Hematopoietic multipotent progenitor cell treated with erythropoietin and hydrocortisone succinate and interleukin-3 and kit ligand, for 15 days (in vitro differentiated cells): ENCODE measurements at regions not wholly inside any gene's neighbourhood (a gene's known extent, or its start where the extent isn't known, plus 50 kb on each side); places are given as distances from the start of the nearest gene placed in this dataset.
"Not testable (repeated sequence)": the region's sequence is repeated elsewhere in the genome, so short reads cannot be mapped to it uniquely, and the experiment has no call there.

Experiments
- DNase-seq: peaks from one replicate; pipeline ENCODE4 v3.0.0-alpha.2; 2015; ENCODE audit warnings: low spot score

GRCh38 chr19:28560786-28561185, 652.2 kb downstream of the UQCRFS1 start:
- DNase-seq: no peak

GRCh38 chr19:28558783-28559182, 654.2 kb downstream of the UQCRFS1 start:
- no peak for DNase-seq

DNA sequence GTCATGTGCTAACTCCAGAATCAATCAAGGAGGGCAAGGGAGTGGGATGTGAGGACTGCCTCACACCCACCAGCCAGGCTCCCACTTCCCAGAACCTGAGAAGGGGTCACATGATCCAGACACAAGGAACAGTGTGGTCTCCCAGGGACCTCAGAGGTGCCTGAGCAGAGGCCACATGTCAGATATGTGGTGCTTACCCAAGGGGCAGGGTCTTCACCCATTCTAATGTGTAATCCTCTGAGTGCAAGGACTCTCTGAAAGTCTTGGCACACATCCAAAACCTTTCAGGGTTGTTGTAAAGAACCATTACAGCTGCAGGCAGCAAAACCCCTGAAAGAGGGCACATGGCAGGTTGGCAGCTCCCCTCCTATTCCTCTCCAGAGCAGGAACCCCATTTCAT, 656.6 kb downstream of the UQCRFS1 start:
- DNase-seq: no peak

- DNase-seq: no peak
Measured at GRCh38 chr19:28555317-28555716, 657.6 kb downstream of the UQCRFS1 start.

GRCh38 chr19:28554321-28555091, 658.4 kb downstream of the UQCRFS1 start:
- no peak for DNase-seq

GRCh38 chr19:28553764-28554163, 659.2 kb downstream of the UQCRFS1 start:
- DNase-seq: no peak

- DNase-seq: no peak
Measured at GRCh38 chr19:28553005-28553404, 659.9 kb downstream of the UQCRFS1 start.

DNA sequence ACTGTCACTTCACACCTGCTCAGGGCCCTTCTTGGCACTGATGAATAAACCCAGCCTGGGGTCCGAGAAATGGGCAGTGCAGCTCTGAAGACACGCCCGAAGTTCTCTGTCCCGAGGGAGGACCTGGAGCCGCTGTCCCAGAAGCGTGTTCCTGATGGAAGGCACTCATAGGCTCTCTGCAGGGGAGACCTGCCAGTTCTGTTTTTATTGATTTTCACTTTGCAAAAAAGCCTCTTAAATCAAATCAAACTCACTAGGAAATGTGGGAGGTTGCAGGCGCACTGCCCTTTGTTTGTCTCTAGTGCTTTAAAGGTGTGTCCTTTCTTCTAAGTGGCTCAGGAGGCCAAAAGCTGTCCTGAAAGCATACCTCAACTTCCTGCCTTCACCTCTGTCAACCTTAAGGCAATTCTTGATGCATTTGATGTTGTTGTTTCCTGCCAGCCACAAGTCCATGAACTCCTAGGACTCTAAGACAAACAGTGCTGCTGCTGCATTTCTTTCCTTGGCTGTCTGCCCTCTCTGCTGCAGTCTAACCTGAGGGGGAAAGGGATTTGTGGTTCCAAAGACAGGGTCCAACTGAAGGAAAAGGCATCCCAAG, 663.2 kb downstream of the UQCRFS1 start:
- DNase-seq: no peak

- no peak for DNase-seq
Measured at GRCh38 chr19:28546148-28546685, 666.7 kb downstream of the UQCRFS1 start.

GRCh38 chr19:28545397-28545796, 667.6 kb downstream of the UQCRFS1 start:
- DNase-seq: not testable (repeated sequence)

GRCh38 chr19:28544451-28545261, 668.3 kb downstream of the UQCRFS1 start:
- no peak for DNase-seq

DNA sequence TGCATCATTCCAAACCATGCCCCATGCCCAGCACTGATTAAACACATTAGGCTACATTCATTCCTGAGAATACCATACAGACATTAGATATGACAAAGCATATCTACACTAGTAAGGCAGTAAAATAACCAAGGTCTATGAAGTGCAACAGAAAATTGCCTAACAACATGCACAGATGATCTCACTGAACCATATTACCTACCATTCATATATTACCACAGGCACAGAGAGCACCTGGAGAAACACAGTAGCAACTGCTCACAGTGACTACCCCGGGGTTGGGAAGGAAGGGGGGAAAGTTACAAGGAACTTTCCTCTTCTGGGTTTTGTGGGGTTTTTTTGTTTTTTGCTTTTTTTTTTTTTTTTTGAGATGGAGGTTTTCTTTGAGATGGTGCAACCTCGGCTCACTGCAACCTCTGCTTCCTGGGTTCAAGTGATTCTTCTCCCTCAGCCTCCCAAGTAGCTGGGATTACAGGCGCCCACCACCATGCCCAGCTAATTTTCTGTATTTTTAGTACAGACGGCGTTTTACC, 669.6 kb downstream of the UQCRFS1 start:
- no peak for DNase-seq

- DNase-seq: no peak
Measured at GRCh38 chr19:28542394-28543243, 670.3 kb downstream of the UQCRFS1 start.

GRCh38 chr19:28541602-28542393, 671.2 kb downstream of the UQCRFS1 start:
- no peak for DNase-seq

DNA sequence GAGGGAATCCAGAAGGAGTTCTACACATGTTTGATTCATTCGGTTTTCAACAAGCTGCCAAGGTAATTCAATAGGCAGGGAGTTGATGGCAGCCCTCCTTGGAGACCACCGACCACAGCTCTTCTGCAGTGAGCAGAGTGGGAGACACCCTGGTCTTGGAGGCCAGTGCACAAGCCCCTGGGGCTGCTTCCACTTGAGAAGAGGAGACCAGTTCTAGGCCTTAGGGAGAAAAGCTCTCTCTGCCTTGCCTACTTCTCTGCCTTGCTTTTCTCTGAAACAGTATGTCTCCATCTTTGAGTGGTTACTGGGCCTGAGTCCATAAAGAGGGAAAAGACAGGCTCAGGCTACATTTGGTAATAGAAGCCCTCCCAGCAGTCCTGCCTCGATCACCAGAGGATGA, 671.9 kb downstream of the UQCRFS1 start:
- DNase-seq: no peak

GRCh38 chr19:28540385-28540784, 672.6 kb downstream of the UQCRFS1 start:
- DNase-seq: not testable (repeated sequence)

GRCh38 chr19:28539759-28540158, 673.2 kb downstream of the UQCRFS1 start:
- no peak for DNase-seq

DNA sequence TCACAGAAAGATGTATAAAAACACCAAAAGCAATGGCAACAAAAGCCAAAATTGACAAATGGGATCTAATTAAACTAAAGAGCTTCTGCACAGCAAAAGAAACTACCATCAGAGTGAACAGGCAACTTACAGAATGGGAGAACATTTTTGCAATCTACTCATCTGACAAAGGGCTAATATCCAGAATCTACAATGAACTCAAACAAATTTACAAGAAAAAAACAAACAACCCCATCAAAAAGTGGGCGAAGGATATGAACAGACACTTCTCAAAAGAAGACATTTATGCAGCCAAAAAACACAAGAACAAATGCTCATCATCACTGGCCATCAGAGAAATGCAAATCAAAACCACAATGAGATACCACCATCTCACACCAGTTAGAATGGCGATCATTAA, 674.4 kb downstream of the UQCRFS1 start:
- not testable (repeated sequence) for DNase-seq

GRCh38 chr19:28537896-28538295, 675.1 kb downstream of the UQCRFS1 start:
- DNase-seq: no peak

DNA sequence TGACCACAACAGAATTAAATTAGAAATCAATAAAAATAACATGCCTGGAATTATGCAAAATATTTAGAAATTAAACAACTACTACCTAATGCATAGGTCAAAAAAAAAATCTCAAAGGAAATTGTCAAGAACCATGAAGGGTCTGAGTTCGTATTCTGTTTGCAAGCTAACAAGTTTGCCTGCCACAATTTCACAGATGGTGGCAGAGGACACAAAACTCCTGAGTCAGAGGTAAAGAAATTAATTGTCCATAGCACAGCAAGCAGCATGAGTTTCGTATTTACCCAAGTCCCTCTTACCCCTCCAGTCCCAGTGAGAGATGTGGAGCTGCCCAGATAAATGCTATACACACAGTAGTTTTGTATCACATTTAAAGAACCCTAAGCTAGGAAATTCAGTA, 675.9 kb downstream of the UQCRFS1 start:
- no peak for DNase-seq

DNA sequence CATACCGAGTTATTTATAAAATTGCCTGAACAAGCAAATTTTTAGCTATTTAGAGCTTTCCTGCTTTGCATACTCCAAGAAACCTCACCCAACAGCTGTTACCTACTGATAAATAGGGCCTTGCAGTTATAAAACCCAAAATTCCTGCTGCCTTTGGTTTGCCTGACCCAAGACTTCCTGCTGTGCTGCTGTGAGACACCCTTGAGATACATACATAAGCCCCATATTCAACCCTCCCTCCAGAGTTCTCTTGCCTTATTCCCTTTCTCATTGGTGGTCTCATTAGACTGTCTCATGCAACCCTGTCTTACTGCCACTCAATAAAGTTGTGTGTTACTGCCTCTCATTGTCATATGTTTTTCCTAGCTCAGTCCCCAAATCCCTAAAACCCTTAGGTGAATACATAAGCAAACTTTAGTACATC, 677.6 kb downstream of the UQCRFS1 start:
- DNase-seq: no peak
